HUES6 (cell line): ENCODE measurements at regions not wholly inside any gene's neighbourhood (a gene's known extent, or its start where the extent isn't known, plus 50 kb on each side); places are given as distances from the start of the nearest gene placed in this dataset.

Experiments
- H3K27ac ChIP-seq: 2 replicates; pipeline ENCODE4 v1.7.0; 2013; ENCODE audit warnings: low read depth, mild to moderate bottlenecking, low read length, inconsistent platforms
- H3K27me3 ChIP-seq: 2 replicates; pipeline ENCODE4 v1.6.1; 2013; ENCODE audit warnings: low read length; ENCODE audit not compliant: control insufficient read depth, insufficient read depth
- H3K36me3 ChIP-seq: 2 replicates; pipeline ENCODE4 v1.6.1; 2013; ENCODE audit warnings: low read length; ENCODE audit not compliant: control insufficient read depth, insufficient read depth
- H3K4me1 ChIP-seq: 2 replicates; pipeline ENCODE4 v1.6.1; 2013; ENCODE audit warnings: low read length; ENCODE audit not compliant: control insufficient read depth, insufficient read depth
- H3K4me3 ChIP-seq: 2 replicates; pipeline ENCODE4 v1.5.1; 2013; ENCODE audit warnings: low read depth, low read length
- H3K9ac ChIP-seq: one replicate; pipeline ENCODE4 v1.6.1; 2013; ENCODE audit warnings: mild to moderate bottlenecking, low read length
- H3K9me3 ChIP-seq: 2 replicates; pipeline ENCODE4 v1.6.1; 2013; ENCODE audit warnings: low read depth, low read length; ENCODE audit not compliant: control insufficient read depth, insufficient read depth

- no peaks in the 10 kb centered on the region for H3K4me1 ChIP-seq
- H3K9me3 ChIP-seq, result no peaks in the 10 kb centered on the region
- no peak overlapping the region for H3K4me3 ChIP-seq
- no peaks in the 10 kb centered on the region for H3K27me3 ChIP-seq
- no peaks in the 10 kb centered on the region for H3K36me3 ChIP-seq
- no peak overlapping the region for H3K27ac ChIP-seq
- no peak overlapping the region for H3K9ac ChIP-seq
Measured at GRCh38 chr21:19922122-19922521, 1076.1 kb upstream of the NCAM2 start.

DNA sequence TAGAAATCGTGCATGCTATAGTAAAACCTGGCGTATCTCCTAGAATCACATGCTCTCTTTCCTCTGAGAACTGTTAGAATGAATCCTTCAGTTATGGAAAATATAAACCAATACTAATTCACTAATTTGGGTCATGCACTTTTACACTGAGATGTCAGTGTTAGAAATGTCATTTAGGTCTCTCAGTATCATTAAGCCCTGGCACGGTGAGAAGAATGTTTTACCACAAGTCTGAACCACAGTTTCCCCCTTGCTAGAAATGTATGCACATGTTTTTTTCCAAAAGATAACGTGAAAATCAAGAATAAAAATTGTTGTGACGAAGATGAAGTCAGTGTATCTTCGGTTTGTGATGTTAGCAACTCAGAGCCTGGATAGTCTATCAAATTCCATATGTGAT is 1062.7 kb upstream of the NCAM2 start:
- H3K4me3 ChIP-seq, result no peak overlapping the region
- no peak overlapping the region for H3K9ac ChIP-seq
- no peak overlapping the region for H3K27ac ChIP-seq
- H3K36me3 ChIP-seq, result no peaks in the 10 kb centered on the region
- no peaks in the 10 kb centered on the region for H3K27me3 ChIP-seq
- no peaks in the 10 kb centered on the region for H3K9me3 ChIP-seq
- H3K4me1 ChIP-seq, result no peaks in the 10 kb centered on the region

DNA sequence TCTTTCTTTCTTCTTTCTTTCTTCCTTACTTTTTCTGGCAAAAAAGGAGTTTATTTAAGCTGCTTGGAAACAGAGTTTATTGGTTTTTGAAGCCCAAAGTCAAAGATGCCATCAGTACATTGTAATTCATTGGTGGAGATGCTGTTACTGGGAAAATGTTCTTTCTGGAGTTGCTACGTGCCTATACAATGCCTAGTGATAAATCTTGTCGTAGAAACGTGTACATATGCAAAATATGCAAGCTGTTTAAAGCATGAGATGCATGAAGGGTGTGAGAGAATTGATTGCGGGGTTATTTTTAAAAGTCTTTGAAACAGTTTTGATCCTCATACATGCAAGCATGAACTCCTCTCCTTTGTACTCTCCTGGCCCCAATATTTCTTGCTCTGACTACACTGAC is 1060.6 kb upstream of the NCAM2 start:
- no peaks in the 10 kb centered on the region for H3K4me1 ChIP-seq
- H3K9me3 ChIP-seq, result no peaks in the 10 kb centered on the region
- H3K4me3 ChIP-seq, result no peak overlapping the region
- no peaks in the 10 kb centered on the region for H3K27me3 ChIP-seq
- H3K27ac ChIP-seq, result no peak overlapping the region
- no peak overlapping the region for H3K9ac ChIP-seq
- H3K36me3 ChIP-seq, result no peaks in the 10 kb centered on the region

DNA sequence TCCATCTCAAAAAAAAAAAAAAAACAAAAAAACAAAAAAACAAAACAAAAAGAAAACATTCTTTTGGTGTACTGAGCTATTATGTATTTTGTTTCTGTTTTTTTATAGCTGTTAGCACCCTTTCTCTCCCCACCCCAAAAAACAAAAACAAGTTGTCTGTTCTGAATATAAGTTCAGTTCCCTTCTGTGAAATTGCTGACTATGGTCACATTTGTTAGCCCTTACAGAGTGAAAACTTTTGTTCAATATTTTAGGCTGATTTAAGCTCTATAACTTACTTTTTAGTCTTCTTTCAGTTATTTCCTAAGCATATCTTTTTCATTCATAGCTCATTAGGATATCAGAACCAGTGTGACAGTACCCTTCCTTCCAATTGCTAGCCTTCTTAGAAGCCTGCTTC is 1056.6 kb upstream of the NCAM2 start:
- H3K9me3 ChIP-seq, result no peaks in the 10 kb centered on the region
- H3K27ac ChIP-seq, result no peak overlapping the region
- no peak overlapping the region for H3K4me3 ChIP-seq
- H3K4me1 ChIP-seq, result no peaks in the 10 kb centered on the region
- H3K36me3 ChIP-seq, result no peaks in the 10 kb centered on the region
- no peak overlapping the region for H3K9ac ChIP-seq
- H3K27me3 ChIP-seq, result no peaks in the 10 kb centered on the region

- Histone ChIP-seq H3K36me3 (no peaks in the 10 kb centered on the region), H3K4me3 (no peak overlapping the region), H3K27ac (no peak overlapping the region), H3K9me3 (no peaks in the 10 kb centered on the region), H3K9ac (no peak overlapping the region), H3K27me3 (no peaks in the 10 kb centered on the region), H3K4me1 (no peaks in the 10 kb centered on the region)
Measured at GRCh38 chr21:19950347-19950746, 1047.9 kb upstream of the NCAM2 start.

DNA sequence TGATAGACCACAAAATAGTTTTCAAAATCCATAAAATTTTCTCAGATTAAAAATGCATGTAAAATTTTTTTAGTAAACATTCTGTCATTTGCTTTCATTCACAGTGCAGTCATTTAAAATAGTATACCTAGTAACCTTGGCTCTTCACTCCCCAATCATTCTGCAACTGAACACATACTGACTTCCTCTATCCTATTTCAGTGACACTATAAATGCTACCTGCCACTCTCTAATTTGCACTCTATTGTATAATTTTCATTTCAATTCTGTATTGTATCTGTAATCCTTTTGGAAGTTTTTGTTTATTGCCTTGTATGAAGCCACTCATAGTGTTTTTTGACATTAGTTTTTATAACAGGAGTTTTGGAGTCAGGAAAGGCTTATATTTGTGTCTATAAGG is 1029.1 kb upstream of the NCAM2 start:
- no peak overlapping the region for H3K4me3 ChIP-seq
- H3K27me3 ChIP-seq, result no peaks in the 10 kb centered on the region
- H3K9ac ChIP-seq, result no peak overlapping the region
- 0 out of 2 replicates have a peak, but pooled peaks cover 3% of the 10 kb centered on the region for H3K9me3 ChIP-seq
- no peaks in the 10 kb centered on the region for H3K4me1 ChIP-seq
- H3K36me3 ChIP-seq, result no peaks in the 10 kb centered on the region
- no peak overlapping the region for H3K27ac ChIP-seq

GRCh38 chr21:19981938-19982337 is 1016.3 kb upstream of the NCAM2 start:
- H3K9ac ChIP-seq, result no peak overlapping the region
- no peaks in the 10 kb centered on the region for H3K27me3 ChIP-seq
- H3K27ac ChIP-seq, result no peak overlapping the region
- H3K9me3 ChIP-seq, result no peaks in the 10 kb centered on the region
- H3K4me1 ChIP-seq, result no peaks in the 10 kb centered on the region
- no peaks in the 10 kb centered on the region for H3K36me3 ChIP-seq
- no peak overlapping the region for H3K4me3 ChIP-seq

DNA sequence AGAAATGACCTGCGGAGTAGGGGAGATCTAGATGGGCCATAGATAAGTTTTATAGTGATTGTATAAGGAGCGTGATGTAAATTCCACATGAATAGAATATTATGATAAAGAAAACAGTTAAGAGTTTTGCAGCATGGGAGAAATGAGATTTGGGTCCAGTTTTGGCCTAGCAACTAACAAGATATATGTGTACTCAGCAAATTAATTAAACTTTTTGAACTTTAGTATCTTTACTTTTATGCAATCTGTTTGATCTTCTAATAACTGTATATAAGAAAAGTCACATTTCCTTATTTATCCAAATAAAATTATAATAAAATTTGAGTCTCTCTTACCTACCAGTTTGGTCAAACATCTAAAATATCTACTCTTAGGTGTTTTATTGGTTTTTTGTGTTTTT is 1011.8 kb upstream of the NCAM2 start:
- H3K4me1 ChIP-seq, result no peaks in the 10 kb centered on the region
- no peak overlapping the region for H3K9ac ChIP-seq
- no peaks in the 10 kb centered on the region for H3K27me3 ChIP-seq
- H3K9me3 ChIP-seq, result no peaks in the 10 kb centered on the region
- no peak overlapping the region for H3K27ac ChIP-seq
- no peaks in the 10 kb centered on the region for H3K36me3 ChIP-seq
- no peak overlapping the region for H3K4me3 ChIP-seq

- H3K36me3 ChIP-seq, result no peaks in the 10 kb centered on the region
- no peaks in the 10 kb centered on the region for H3K9me3 ChIP-seq
- H3K27ac ChIP-seq, result no peak overlapping the region
- H3K9ac ChIP-seq, result no peak overlapping the region
- no peaks in the 10 kb centered on the region for H3K4me1 ChIP-seq
- H3K27me3 ChIP-seq, result no peaks in the 10 kb centered on the region
- no peak overlapping the region for H3K4me3 ChIP-seq
Measured at GRCh38 chr21:19987671-19988070, 1010.5 kb upstream of the NCAM2 start.

- no peak overlapping the region for H3K27ac ChIP-seq
- no peaks in the 10 kb centered on the region for H3K27me3 ChIP-seq
- no peaks in the 10 kb centered on the region for H3K4me1 ChIP-seq
- no peak overlapping the region for H3K4me3 ChIP-seq
- no peaks in the 10 kb centered on the region for H3K36me3 ChIP-seq
- no peak overlapping the region for H3K9ac ChIP-seq
- no peaks in the 10 kb centered on the region for H3K9me3 ChIP-seq
Measured at GRCh38 chr21:19992540-19992939, 1005.7 kb upstream of the NCAM2 start.

DNA sequence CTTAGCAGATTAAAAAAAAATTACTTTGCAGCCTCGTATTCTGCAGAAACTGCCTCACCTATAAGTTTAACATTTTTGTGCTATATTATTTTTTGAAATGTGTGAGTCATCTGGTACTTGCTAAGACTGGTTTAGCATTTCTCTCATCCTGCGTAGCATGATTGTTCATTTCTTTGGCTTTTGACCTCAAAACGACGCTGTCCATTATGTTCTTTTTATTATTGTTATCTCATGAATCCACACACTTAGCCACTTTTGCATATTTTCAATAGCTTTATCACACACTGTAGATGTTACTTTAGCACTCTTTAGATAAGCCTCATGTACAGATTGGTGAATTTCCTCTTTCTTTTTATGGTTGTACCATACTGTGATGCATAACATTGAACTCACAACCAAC is 1004.9 kb upstream of the NCAM2 start:
- Histone ChIP-seq H3K27me3 (no peaks in the 10 kb centered on the region), H3K4me3 (no peak overlapping the region), H3K9me3 (no peaks in the 10 kb centered on the region), H3K9ac (no peak overlapping the region), H3K27ac (no peak overlapping the region), H3K4me1 (no peaks in the 10 kb centered on the region), H3K36me3 (no peaks in the 10 kb centered on the region)

GRCh38 chr21:19995253-19995652 is 1003.0 kb upstream of the NCAM2 start:
- Histone ChIP-seq H3K4me3 (no peak overlapping the region), H3K9me3 (peaks cover 18% of the 10 kb centered on the region), H3K4me1 (no peaks in the 10 kb centered on the region), H3K9ac (no peak overlapping the region), H3K27ac (no peak overlapping the region), H3K36me3 (no peaks in the 10 kb centered on the region), H3K27me3 (no peaks in the 10 kb centered on the region)
